HCT116 (cell line): ENCODE measurements at regions not wholly inside any gene's neighbourhood (a gene's known extent, or its start where the extent isn't known, plus 50 kb on each side); places are given as distances from the start of the nearest gene placed in this dataset.

Experiments
- ATAC-seq: fragments of 200-7000 bp; cut with Tn5 transposase; 2 replicates; pipeline ENCODE4 v1.9.1; 2020; ENCODE audit warnings: mild to moderate bottlenecking, moderate library complexity
- BruUV-seq: library from RNA; stranded (reverse); fragments of 400-500 nt; replicated peaks from 2 replicates; lab custom pipeline; 2021; lab: Mats Ljungman, UMichigan
- CTCF ChIA-PET: fragments of 300-600 bp; sonication (Branson Sonifier 250); formaldehyde crosslinking; loops from one replicate; lab custom pipeline; 2021; ENCODE audit warnings: antibody characterized with exemption; lab: Charles Lee
- POLR2A ChIA-PET: fragments of 300-600, 350-600 bp; sonication (Branson Sonifier 250); formaldehyde crosslinking; loops from one replicate; lab custom pipeline; 2021; ENCODE audit warnings: antibody characterized with exemption; lab: Charles Lee
- RAD21 ChIA-PET, 2 experiments: fragments of 300-600 bp; sonication (Branson Sonifier 250); formaldehyde crosslinking; loops; one replicate each; lab custom pipeline; 2023; ENCODE audit warnings: low total read pairs in 2 of 2; ENCODE audit not compliant: uncharacterized antibody in 2 of 2, unreplicated experiment in 2 of 2, low non-redundant PET in 1 of 2; lab: Charles Lee
- DNase-seq: peaks from one replicate; pipeline ENCODE4 v3.0.0-alpha.2; 2010; ENCODE audit warnings: low read depth, low spot score
- H2AFZ ChIP-seq: fragments of 200-600 bp; shearing (Covaris generic), sonication (generic); 2 replicates; pipeline ENCODE4 v1.6.1; 2017; ENCODE audit warnings: low read depth, mixed run types, mixed read lengths, antibody characterized with exemption, low read length; ENCODE audit not compliant: poor library complexity, severe bottlenecking
- H3K27ac ChIP-seq: 2 replicates; pipeline ENCODE4 v1.5.1; 2012; ENCODE audit warnings: low read depth, low read length
- H3K27me3 ChIP-seq: fragments of 200-600 bp; sonication (generic); 2 replicates; pipeline ENCODE4 v1.6.1; 2016; ENCODE audit warnings: mixed run types, low read length, mixed read lengths; ENCODE audit not compliant: insufficient read depth
- H3K36me3 ChIP-seq, 2 experiments: fragments of 200-500 bp in 1 of 2; fragments of 200-600 bp in 1 of 2; sonication (Bioruptor generic) in 1 of 2; sonication (generic) in 1 of 2; 2 replicates each; pipeline versions ENCODE4 v1.5.1 to v1.6.1; 2014 to 2016; ENCODE audit warnings: low read length in 2 of 2, inconsistent platforms in 1 of 2, mixed read lengths in 1 of 2, mixed run types in 1 of 2; ENCODE audit not compliant: insufficient read depth in 2 of 2, control insufficient read depth in 1 of 2
- H3K4me1 ChIP-seq, 2 experiments: fragments of 200-600 bp in 1 of 2; sonication (generic) in 1 of 2; 2 replicates each; pipeline versions ENCODE4 v1.5.1 to v1.6.1; 2012 to 2017; ENCODE audit warnings: low read length in 2 of 2, inconsistent platforms in 1 of 2, mild to moderate bottlenecking in 1 of 2, mixed read lengths in 1 of 2, mixed run types in 1 of 2, moderate library complexity in 1 of 2; ENCODE audit not compliant: insufficient read depth in 2 of 2, control insufficient read depth in 1 of 2
- H3K4me2 ChIP-seq: fragments of 200-600 bp; sonication (generic); 2 replicates; pipeline ENCODE4 v1.6.1; 2017; ENCODE audit warnings: mixed run types, low read length, mixed read lengths
- H3K4me3 ChIP-seq, 2 experiments: fragments of 200-600 bp in 1 of 2; sonication (generic) in 1 of 2; replicated peaks in 1 of 2; 2 replicates each; pipeline ENCODE4 v1.5.1; 2011 to 2016; ENCODE audit warnings: low read length in 2 of 2, control low read depth in 1 of 2, low read depth in 1 of 2, mild to moderate bottlenecking in 1 of 2, mixed read lengths in 1 of 2, mixed run types in 1 of 2
- H3K79me2 ChIP-seq: fragments of 200-600 bp; sonication (generic); 2 replicates; pipeline ENCODE4 v1.6.1; 2017; ENCODE audit warnings: mild to moderate bottlenecking, mixed run types, low read length, moderate library complexity, mixed read lengths; ENCODE audit not compliant: insufficient read depth
- H3K9ac ChIP-seq: fragments of 200-600 bp; sonication (generic); 2 replicates; pipeline ENCODE4 v1.6.1; 2016; ENCODE audit warnings: low read length, mixed read lengths
- H3K9me2 ChIP-seq: fragments of 200-600 bp; sonication (generic), shearing (Covaris generic); 2 replicates; pipeline ENCODE4 v1.6.1; 2017; ENCODE audit warnings: mixed run types, mild to moderate bottlenecking, moderate library complexity; ENCODE audit not compliant: insufficient read depth
- H3K9me3 ChIP-seq, 2 experiments: fragments of 200-500 bp in 1 of 2; fragments of 200-600 bp in 1 of 2; sonication (Bioruptor generic) in 1 of 2; sonication (generic) in 1 of 2; 2 replicates each; pipeline ENCODE4 v1.6.1; 2014 to 2017; ENCODE audit warnings: low read length in 2 of 2, mixed read lengths in 2 of 2, inconsistent platforms in 1 of 2, low read depth in 1 of 2, mild to moderate bottlenecking in 1 of 2, mixed run types in 1 of 2, moderate library complexity in 1 of 2; ENCODE audit not compliant: control insufficient read depth in 1 of 2, insufficient read depth in 1 of 2
- H4K20me1 ChIP-seq: fragments of 200-600 bp; sonication (generic), shearing (Covaris generic); 2 replicates; pipeline ENCODE4 v1.6.1; 2017; ENCODE audit warnings: mixed run types, mild to moderate bottlenecking, moderate library complexity; ENCODE audit not compliant: insufficient read depth
- CEBPB ChIP-seq: IDR thresholded peaks from 2 replicates; pipeline ENCODE4 v1.6.1; 2012; ENCODE audit warnings: low read depth
- FOSL1 ChIP-seq: IDR thresholded peaks from 2 replicates; pipeline ENCODE4 v1.6.1; 2012; ENCODE audit warnings: low read depth
- POLR2AphosphoS5 ChIP-seq: IDR thresholded peaks from 2 replicates; pipeline ENCODE4 v1.6.1; 2011; ENCODE audit warnings: mild to moderate bottlenecking, low read depth, low read length, moderate library complexity
- intact Hi-C: fragments of 100-400 bp; cut with micrococcal nuclease; formaldehyde crosslinking; loops from 2 replicates; pipeline ENCODE4 v1.10.0; 2022
- TF ChIP-seq, protein P1 (sequence below): IDR thresholded peaks from 2 replicates; pipeline ENCODE4 v1.6.1; 2011; ENCODE audit warnings: mild to moderate bottlenecking, low read length, moderate library complexity; ENCODE audit not compliant: insufficient replicate concordance; ENCODE audit errors: extremely low read depth
- TF ChIP-seq, protein P2 (sequence below): IDR thresholded peaks from 2 replicates; pipeline ENCODE4 v1.6.1; 2012

DNA sequence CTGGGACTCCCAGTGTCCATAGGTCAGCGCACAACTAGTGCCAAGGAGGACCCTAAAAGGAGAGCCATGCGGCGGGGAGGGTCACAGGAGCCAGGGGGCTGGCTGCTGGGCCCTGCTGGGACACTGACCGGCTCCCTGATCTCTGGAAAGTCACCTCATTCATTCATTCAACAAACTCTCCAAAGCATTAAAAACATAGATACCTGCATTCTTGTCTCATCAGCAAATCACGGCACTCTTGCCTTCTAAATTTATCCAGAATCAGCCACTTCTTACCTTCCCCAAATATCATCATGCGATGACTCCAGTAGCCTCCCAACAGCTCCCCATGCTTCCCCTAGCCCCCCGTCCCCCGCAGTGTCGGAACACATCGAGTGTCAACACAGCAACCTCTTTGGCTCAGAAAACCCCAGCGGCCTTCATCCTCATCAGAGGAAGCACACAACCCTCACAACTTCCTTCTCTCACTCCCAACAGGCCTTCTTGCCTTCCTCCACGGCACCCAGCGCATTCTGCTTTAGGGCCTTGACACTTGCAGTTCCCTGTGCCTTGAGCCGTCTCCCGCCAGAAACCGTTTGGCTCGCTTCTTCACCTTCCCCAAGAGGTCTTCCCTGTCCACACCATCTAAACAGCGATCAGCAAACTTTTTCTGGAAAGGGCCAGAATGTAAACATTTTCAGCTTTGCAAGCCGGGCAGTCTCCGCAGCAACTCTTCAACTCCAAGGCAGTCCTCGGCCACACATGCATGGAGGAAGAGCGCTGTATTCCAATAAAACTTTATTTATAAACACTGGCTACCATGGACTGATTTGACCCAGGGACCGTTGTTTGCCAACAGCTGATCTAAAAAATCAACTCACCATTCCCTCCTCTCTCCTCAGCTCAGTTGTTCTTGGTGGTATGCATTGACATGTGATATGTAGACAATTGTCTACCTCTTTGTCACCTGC is 119.5 kb upstream of the TNRC6C start:
- Histone ChIP-seq H3K27me3 (no peaks in the 10 kb centered on the region), H2AFZ (no peak overlapping the region), H3K36me3 (no peaks in the 10 kb centered on the region), H3K9me3 (no peaks in the 10 kb centered on the region), H4K20me1 (no peaks in the 10 kb centered on the region), H3K4me2 (no peak overlapping the region), H3K27ac (no peak overlapping the region), H3K9me2 (no peaks in the 10 kb centered on the region), H3K9ac (no peak overlapping the region), H3K4me1 (peaks cover 30 to 56% of the 10 kb centered on the region in 2 experiments), H3K4me3 (no peak overlapping the region), H3K79me2 (no peaks in the 10 kb centered on the region)
- ChIA-PET CTCF (no interaction called here), POLR2A (no interaction called here), RAD21 (no interaction called here)
- ATAC-seq (no peak), DNase-seq (no peak)
- TF ChIP-seq CEBPB = no peak
- BruUV-seq = no TSS peak
- intact Hi-C loops = no loop called here

DNA sequence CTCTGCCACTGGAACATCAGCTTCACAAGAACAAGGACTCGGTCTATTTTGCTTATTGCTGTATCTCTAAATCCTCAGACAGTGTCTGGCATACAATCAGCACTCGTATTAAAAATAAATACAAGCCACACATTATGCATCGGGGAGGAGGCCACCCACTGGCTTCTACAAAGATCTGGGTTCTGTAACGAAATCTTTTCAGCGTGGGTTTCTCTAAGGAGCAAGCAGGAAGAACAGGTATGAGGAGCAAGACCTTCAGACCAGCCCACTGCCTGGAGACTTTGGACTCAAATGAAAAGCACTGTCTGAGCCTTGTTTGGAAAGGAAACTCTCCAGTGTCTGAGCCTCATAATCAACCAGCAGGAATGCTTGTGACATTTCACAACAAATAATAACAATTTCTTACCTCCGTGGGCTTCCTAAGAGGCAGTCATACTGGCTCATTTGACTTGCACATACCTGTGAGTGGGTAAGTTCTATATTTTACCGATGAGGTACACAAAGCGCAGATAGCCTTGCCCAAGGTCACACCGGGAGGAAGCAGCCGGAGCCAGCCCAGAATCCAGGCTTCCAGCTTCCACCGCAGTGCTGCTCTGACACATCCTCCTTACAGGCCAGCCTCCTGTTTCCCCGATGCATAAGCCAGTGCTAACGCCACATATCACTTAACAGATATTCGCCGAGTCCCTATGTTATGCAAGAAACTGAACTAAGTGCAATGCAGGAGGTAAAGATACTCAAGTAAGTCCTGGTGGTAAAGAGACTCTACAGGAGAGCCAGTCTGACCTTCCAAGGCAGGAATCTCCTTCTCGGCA is 118.6 kb upstream of the TNRC6C start:
- ChIA-PET CTCF (no interaction called here), POLR2A (no interaction called here), RAD21 (no interaction called here)
- ATAC-seq (no peak), DNase-seq (no peak)
- no peak overlapping the region for H3K4me3 ChIP-seq
- peaks cover 21 to 48% of the 10 kb centered on the region in 2 experiments for H3K4me1 ChIP-seq
- H3K79me2 ChIP-seq = no peaks in the 10 kb centered on the region
- no peak overlapping the region for H3K4me2 ChIP-seq
- no peaks in the 10 kb centered on the region for H3K9me2 ChIP-seq
- no peaks in the 10 kb centered on the region for H3K36me3 ChIP-seq
- H3K9ac ChIP-seq = no peak overlapping the region
- BruUV-seq = no TSS peak
- H2AFZ ChIP-seq = no peak overlapping the region
- H3K9me3 ChIP-seq = no peaks in the 10 kb centered on the region
- no peaks in the 10 kb centered on the region for H4K20me1 ChIP-seq
- intact Hi-C loops = no loop called here
- TF ChIP-seq FOSL1 = no peak
- TF ChIP-seq CEBPB = no peak
- TF ChIP-seq, protein P1, sequence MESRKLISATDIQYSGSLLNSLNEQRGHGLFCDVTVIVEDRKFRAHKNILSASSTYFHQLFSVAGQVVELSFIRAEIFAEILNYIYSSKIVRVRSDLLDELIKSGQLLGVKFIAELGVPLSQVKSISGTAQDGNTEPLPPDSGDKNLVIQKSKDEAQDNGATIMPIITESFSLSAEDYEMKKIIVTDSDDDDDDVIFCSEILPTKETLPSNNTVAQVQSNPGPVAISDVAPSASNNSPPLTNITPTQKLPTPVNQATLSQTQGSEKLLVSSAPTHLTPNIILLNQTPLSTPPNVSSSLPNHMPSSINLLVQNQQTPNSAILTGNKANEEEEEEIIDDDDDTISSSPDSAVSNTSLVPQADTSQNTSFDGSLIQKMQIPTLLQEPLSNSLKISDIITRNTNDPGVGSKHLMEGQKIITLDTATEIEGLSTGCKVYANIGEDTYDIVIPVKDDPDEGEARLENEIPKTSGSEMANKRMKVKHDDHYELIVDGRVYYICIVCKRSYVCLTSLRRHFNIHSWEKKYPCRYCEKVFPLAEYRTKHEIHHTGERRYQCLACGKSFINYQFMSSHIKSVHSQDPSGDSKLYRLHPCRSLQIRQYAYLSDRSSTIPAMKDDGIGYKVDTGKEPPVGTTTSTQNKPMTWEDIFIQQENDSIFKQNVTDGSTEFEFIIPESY = no peak
- TF ChIP-seq POLR2AphosphoS5 = no peak
- TF ChIP-seq, protein P2, sequence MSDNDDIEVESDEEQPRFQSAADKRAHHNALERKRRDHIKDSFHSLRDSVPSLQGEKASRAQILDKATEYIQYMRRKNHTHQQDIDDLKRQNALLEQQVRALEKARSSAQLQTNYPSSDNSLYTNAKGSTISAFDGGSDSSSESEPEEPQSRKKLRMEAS = no peak
- TF ChIP-seq, all 23 proteins: peak for 0
- Histone ChIP-seq H3K27ac (no peak overlapping the region), H3K27me3 (no peaks in the 10 kb centered on the region)
